ENCODE measurements at regions not wholly inside any gene's neighbourhood (a gene's known extent, or its start where the extent isn't known, plus 50 kb on each side); places are given as distances from the start of the nearest gene placed in this dataset.

DNA sequence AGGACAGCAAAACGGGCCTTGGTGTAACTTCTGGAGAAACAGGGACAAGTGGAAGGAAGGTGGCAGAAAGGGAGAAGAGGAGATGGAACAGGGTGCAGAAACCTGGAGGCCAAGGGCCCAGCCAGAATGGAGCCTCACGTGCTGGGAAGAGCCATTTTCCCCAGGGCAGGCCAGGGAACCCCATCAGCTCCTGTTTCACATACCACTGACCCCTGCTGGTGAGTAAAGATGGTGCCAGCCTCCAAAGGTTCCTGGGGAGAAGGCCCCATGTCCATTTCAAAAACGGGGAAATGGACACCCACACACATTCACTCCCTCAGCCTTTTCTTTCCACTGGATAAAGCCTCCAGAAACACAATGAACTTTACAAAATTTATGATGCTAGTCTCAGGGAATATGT lies 57.6 kb upstream of the JUN start:
- H3K9me3 ChIP-seq (ENCODE audit: low read depth, low read length), result no peaks in the 10 kb centered on the region
- no peaks in the 10 kb centered on the region for H4K20me1 ChIP-seq (ENCODE audit: insufficient read depth, low read length)
- no peak for DNase-seq (ENCODE audit: insufficient read length, low spot score, missing footprints)
- TF ChIP-seq CTCF (IDR thresholded peaks at IDR 0.05; ENCODE audit: extremely low read depth, low read depth, low read length), result peak; percentile 40
- H3K4me2 ChIP-seq (ENCODE audit: insufficient read depth, low read length), result no peak overlapping the region
- no peaks in the 10 kb centered on the region for H3K79me2 ChIP-seq (ENCODE audit: insufficient read depth, low read length)
- H3K36me3 ChIP-seq (ENCODE audit: insufficient read depth, low read length), result no peaks in the 10 kb centered on the region
- H3K27me3 ChIP-seq (ENCODE audit: insufficient read depth, low read length), result no peaks in the 10 kb centered on the region
- no peak overlapping the region for H3K27ac ChIP-seq (ENCODE audit: low read depth, low read length)
- peaks cover 7% of the 10 kb centered on the region for H3K4me1 ChIP-seq (ENCODE audit: insufficient read depth, low read length)
- H3K4me3 ChIP-seq (ENCODE audit: insufficient read depth, low read length), result no peak overlapping the region
- no peak overlapping the region for H2AFZ ChIP-seq (ENCODE audit: low read length)

DNA sequence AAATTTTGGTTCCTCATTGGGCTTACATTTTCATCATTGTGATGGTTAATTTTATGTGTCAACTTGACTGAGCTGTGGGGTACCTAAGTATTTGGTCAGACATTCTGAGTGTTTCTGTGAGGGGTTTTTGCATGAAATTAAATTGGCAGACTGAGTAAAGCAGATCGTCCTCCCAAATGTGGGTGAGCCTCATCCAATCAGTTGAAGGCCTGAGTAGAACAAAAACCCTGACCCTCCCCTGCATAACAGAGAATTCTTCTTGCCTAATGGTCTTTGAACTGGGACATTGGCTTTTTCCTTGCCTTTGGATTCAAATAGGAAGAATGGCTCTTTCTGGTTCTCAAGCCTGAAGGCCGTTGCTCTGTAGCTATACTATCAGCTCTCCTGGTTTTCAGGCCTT lies 59.1 kb upstream of the JUN start:
- Histone ChIP-seq H3K4me3 (ENCODE audit: insufficient read depth, low read length) (no peak overlapping the region), H3K27me3 (ENCODE audit: insufficient read depth, low read length) (no peaks in the 10 kb centered on the region), H4K20me1 (ENCODE audit: insufficient read depth, low read length) (no peaks in the 10 kb centered on the region), H3K27ac (ENCODE audit: low read depth, low read length) (no peak overlapping the region), H3K36me3 (ENCODE audit: insufficient read depth, low read length) (no peaks in the 10 kb centered on the region), H2AFZ (ENCODE audit: low read length) (no peak overlapping the region), H3K9me3 (ENCODE audit: low read depth, low read length) (no peaks in the 10 kb centered on the region), H3K4me2 (ENCODE audit: insufficient read depth, low read length) (no peak overlapping the region), H3K4me1 (ENCODE audit: insufficient read depth, low read length) (peaks cover 7% of the 10 kb centered on the region), H3K79me2 (ENCODE audit: insufficient read depth, low read length) (no peaks in the 10 kb centered on the region)
- no peak for TF ChIP-seq CTCF (IDR thresholded peaks at IDR 0.05; ENCODE audit: extremely low read depth, low read depth, low read length)
- DNase-seq (ENCODE audit: insufficient read length, low spot score, missing footprints), result no peak

DNA sequence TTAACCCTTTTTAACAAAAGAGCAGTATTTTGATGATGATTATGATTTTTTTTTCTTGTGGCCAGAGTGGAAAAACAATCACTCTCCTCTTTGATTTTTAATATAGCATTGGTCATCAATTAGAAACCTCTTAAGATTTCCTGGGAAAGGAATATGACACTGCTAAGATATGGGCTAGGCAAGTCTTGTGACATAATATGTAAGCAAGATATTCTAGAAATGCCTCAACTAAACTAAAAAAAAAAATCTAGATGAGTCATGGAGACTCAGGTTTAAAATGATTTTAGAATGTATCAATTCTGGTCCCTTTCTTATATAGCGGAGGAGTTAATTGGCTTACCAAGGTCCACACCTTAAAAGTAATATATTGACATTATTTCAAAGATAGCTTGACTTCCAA lies 60.3 kb upstream of the JUN start:
- no peak for DNase-seq (ENCODE audit: insufficient read length, low spot score, missing footprints)
- no peaks in the 10 kb centered on the region for H4K20me1 ChIP-seq (ENCODE audit: insufficient read depth, low read length)
- no peak overlapping the region for H3K27ac ChIP-seq (ENCODE audit: low read depth, low read length)
- no peaks in the 10 kb centered on the region for H3K9me3 ChIP-seq (ENCODE audit: low read depth, low read length)
- H3K79me2 ChIP-seq (ENCODE audit: insufficient read depth, low read length), result no peaks in the 10 kb centered on the region
- no peak overlapping the region for H3K4me3 ChIP-seq (ENCODE audit: insufficient read depth, low read length)
- TF ChIP-seq CTCF (IDR thresholded peaks at IDR 0.05; ENCODE audit: extremely low read depth, low read depth, low read length), result no peak
- no peaks in the 10 kb centered on the region for H3K27me3 ChIP-seq (ENCODE audit: insufficient read depth, low read length)
- H3K4me1 ChIP-seq (ENCODE audit: insufficient read depth, low read length), result peaks cover 17% of the 10 kb centered on the region
- no peak overlapping the region for H2AFZ ChIP-seq (ENCODE audit: low read length)
- no peaks in the 10 kb centered on the region for H3K36me3 ChIP-seq (ENCODE audit: insufficient read depth, low read length)
- no peak overlapping the region for H3K4me2 ChIP-seq (ENCODE audit: insufficient read depth, low read length)

DNA sequence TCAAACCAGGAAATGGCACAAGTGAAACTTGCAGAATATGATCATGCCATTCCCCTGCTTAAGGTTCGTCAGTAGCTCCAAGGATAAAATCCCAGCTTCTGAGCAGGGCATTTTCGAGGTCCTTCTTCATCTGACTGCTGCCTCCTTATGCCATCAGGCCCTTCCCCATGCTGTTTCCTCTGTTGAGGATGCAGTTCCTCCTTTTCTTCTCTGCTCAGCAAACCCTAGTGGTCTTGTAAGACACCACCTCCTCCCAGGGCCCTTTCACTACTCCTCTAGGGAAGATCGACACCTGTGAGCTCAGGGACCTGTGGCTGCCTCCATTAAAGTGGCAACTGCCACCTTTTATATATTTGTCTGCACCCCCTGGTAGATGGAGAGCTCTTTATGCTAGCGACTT lies 62.1 kb upstream of the JUN start:
- H3K27ac ChIP-seq (ENCODE audit: low read depth, low read length), result no peak overlapping the region
- H3K27me3 ChIP-seq (ENCODE audit: insufficient read depth, low read length), result no peaks in the 10 kb centered on the region
- H3K36me3 ChIP-seq (ENCODE audit: insufficient read depth, low read length), result no peaks in the 10 kb centered on the region
- H3K9me3 ChIP-seq (ENCODE audit: low read depth, low read length), result no peaks in the 10 kb centered on the region
- no peak for TF ChIP-seq CTCF (IDR thresholded peaks at IDR 0.05; ENCODE audit: extremely low read depth, low read depth, low read length)
- no peaks in the 10 kb centered on the region for H4K20me1 ChIP-seq (ENCODE audit: insufficient read depth, low read length)
- no peak overlapping the region for H2AFZ ChIP-seq (ENCODE audit: low read length)
- no peak overlapping the region for H3K4me3 ChIP-seq (ENCODE audit: insufficient read depth, low read length)
- no peaks in the 10 kb centered on the region for H3K79me2 ChIP-seq (ENCODE audit: insufficient read depth, low read length)
- H3K4me2 ChIP-seq (ENCODE audit: insufficient read depth, low read length), result no peak overlapping the region
- DNase-seq (ENCODE audit: insufficient read length, low spot score, missing footprints), result no peak
- peaks cover 24% of the 10 kb centered on the region for H3K4me1 ChIP-seq (ENCODE audit: insufficient read depth, low read length)

All from osteoblast (primary cell).